GM13976 (cell line): ENCODE measurements at regions not wholly inside any gene's neighbourhood (a gene's known extent, or its start where the extent isn't known, plus 50 kb on each side); places are given as distances from the start of the nearest gene placed in this dataset.

ENCODE experiments used
- DNase-seq: peaks from one replicate; pipeline ENCODE4 v3.0.0; 2012; ENCODE audit warnings: low spot score
- CTCF ChIP-seq: IDR thresholded peaks from 2 replicates; pipeline ENCODE4 v1.5.1; 2012; ENCODE audit warnings: borderline replicate concordance, mild to moderate bottlenecking; ENCODE audit not compliant: insufficient read depth; ENCODE audit errors: extremely low read depth, missing control alignments, control extremely low read depth
- in situ Hi-C: fragments of 300-500 bp; cut with MboI; formaldehyde crosslinking; loops from one replicate; pipeline ENCODE4 v1.12.0; 2022; ENCODE audit warnings: low sequenced_read_pairs, mixed read lengths, inconsistent platforms; ENCODE audit not compliant: unreplicated experiment

GRCh38 chr7:46897381-46897780, 684.5 kb downstream of the TNS3 start:
- in situ Hi-C loops, result loop anchor here (25.0 kb wide), 1 partner anchor 110 kb away; no protein-coding TSS in a partner anchor
- DNase-seq, result no peak
- TF ChIP-seq CTCF, result no peak

GRCh38 chr7:46886669-46887374, 695.1 kb downstream of the TNS3 start:
- DNase-seq, result no peak
- in situ Hi-C loops, result loop anchor here (25.0 kb wide), 1 partner anchor 100 kb away; no protein-coding TSS in a partner anchor
- no peak for TF ChIP-seq CTCF

GRCh38 chr7:46885167-46885566, 696.7 kb downstream of the TNS3 start:
- no peak for DNase-seq
- no peak for TF ChIP-seq CTCF
- in situ Hi-C loops, result loop anchor here (25.0 kb wide), 1 partner anchor 98 kb away; no protein-coding TSS in a partner anchor

GRCh38 chr7:46881507-46882127, 700.3 kb downstream of the TNS3 start:
- in situ Hi-C loops, result loop anchor here (25.0 kb wide), 1 partner anchor 94 kb away; no protein-coding TSS in a partner anchor
- TF ChIP-seq CTCF, result no peak
- DNase-seq, result no peak

- DNase-seq, result no peak
- in situ Hi-C loops, result loop anchor here (25.0 kb wide), 1 partner anchor 93 kb away; no protein-coding TSS in a partner anchor
- no peak for TF ChIP-seq CTCF
Observed at GRCh38 chr7:46880508-46881196, 701.3 kb downstream of the TNS3 start.

GRCh38 chr7:46879783-46880182, 702.1 kb downstream of the TNS3 start:
- in situ Hi-C loops, result loop anchor here (25.0 kb wide), 1 partner anchor 92 kb away; no protein-coding TSS in a partner anchor
- no peak for DNase-seq
- no peak for TF ChIP-seq CTCF
